NCI-H2227 (cell line): ENCODE measurements at regions not wholly inside any gene's neighbourhood (a gene's known extent, or its start where the extent isn't known, plus 50 kb on each side); places are given as distances from the start of the nearest gene placed in this dataset.

Experiments used
- DNase-seq: peaks from one replicate; lab custom pipeline; 2025; ENCODE audit not compliant: unreplicated experiment; lab: John Stamatoyannopoulos, UW

GRCh38 chr16:49910541-49911071 is 54.7 kb upstream of the ZNF423 start:
- no peak for DNase-seq

- DNase-seq: no peak
Measured at GRCh38 chr16:49911430-49911829, 55.5 kb upstream of the ZNF423 start.

GRCh38 chr16:49912721-49913120 is 56.8 kb upstream of the ZNF423 start:
- no peak for DNase-seq

- DNase-seq: no peak
Measured at GRCh38 chr16:49913720-49914119, 57.8 kb upstream of the ZNF423 start.

GRCh38 chr16:49914657-49915056 is 58.7 kb upstream of the ZNF423 start:
- no peak for DNase-seq

- no peak for DNase-seq
Measured at GRCh38 chr16:49918257-49918656, 62.3 kb upstream of the ZNF423 start.

- DNase-seq: no peak
Measured at GRCh38 chr16:49919327-49919726, 63.4 kb upstream of the ZNF423 start.

- no peak for DNase-seq
Measured at GRCh38 chr16:49920397-49920796, 64.5 kb upstream of the ZNF423 start.

- no peak for DNase-seq
Measured at GRCh38 chr16:49921106-49921505, 65.2 kb upstream of the ZNF423 start.

GRCh38 chr16:49921791-49922456 is 66.0 kb upstream of the ZNF423 start:
- DNase-seq: peak; percentile 76

- DNase-seq: no peak
Measured at GRCh38 chr16:49923411-49923810, 67.5 kb upstream of the ZNF423 start.

GRCh38 chr16:49924078-49924477 is 68.2 kb upstream of the ZNF423 start:
- DNase-seq: no peak

GRCh38 chr16:49926941-49927340 is 71.0 kb upstream of the ZNF423 start:
- DNase-seq: no peak

- DNase-seq: no peak
Measured at GRCh38 chr16:49928176-49929041, 72.5 kb upstream of the ZNF423 start.

- no peak for DNase-seq
Measured at GRCh38 chr16:49929626-49930025, 73.7 kb upstream of the ZNF423 start.

GRCh38 chr16:49930841-49931240 is 74.9 kb upstream of the ZNF423 start:
- no peak for DNase-seq

- no peak for DNase-seq
Measured at GRCh38 chr16:49931266-49931665, 75.4 kb upstream of the ZNF423 start.

- DNase-seq: no peak
Measured at GRCh38 chr16:49931916-49932315, 76.0 kb upstream of the ZNF423 start.

GRCh38 chr16:49932434-49932833 is 76.5 kb upstream of the ZNF423 start:
- DNase-seq: no peak

GRCh38 chr16:49932946-49933345 is 77.0 kb upstream of the ZNF423 start:
- no peak for DNase-seq

- DNase-seq: no peak
Measured at GRCh38 chr16:49936791-49937190, 80.9 kb upstream of the ZNF423 start.

- no peak for DNase-seq
Measured at GRCh38 chr16:49937886-49938285, 82.0 kb upstream of the ZNF423 start.
